ENCODE measurements at regions not wholly inside any gene's neighbourhood (a gene's known extent, or its start where the extent isn't known, plus 50 kb on each side); places are given as distances from the start of the nearest gene placed in this dataset.

DNA sequence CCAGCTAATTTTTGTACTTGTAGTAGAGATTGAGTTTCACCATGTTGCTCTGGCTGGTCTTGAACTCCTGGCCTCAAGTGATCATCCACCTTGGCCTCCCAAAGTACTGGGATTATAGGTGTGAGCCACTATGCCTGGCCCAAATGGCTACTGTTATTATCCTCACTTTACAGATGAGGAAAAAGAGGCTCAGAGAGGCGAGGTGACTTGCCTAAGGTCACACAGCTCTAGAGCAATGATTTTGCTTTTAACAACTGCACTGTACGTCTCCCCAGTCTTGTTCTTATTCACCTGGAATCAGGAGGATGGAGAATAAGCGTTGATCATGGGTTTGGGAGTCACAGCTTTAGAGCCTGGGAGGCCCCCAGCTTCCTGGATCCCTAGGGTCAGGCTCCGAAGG, 69.8 kb upstream of the NCOR2 start:
- H3K4me3 ChIP-seq: no peak overlapping the region
- no peaks in the 10 kb centered on the region for H3K36me3 ChIP-seq
- H3K27ac ChIP-seq: no peak overlapping the region
- DNase-seq (ENCODE audit: low spot score in 2 of 2): no peak
- TF ChIP-seq, protein P1, sequence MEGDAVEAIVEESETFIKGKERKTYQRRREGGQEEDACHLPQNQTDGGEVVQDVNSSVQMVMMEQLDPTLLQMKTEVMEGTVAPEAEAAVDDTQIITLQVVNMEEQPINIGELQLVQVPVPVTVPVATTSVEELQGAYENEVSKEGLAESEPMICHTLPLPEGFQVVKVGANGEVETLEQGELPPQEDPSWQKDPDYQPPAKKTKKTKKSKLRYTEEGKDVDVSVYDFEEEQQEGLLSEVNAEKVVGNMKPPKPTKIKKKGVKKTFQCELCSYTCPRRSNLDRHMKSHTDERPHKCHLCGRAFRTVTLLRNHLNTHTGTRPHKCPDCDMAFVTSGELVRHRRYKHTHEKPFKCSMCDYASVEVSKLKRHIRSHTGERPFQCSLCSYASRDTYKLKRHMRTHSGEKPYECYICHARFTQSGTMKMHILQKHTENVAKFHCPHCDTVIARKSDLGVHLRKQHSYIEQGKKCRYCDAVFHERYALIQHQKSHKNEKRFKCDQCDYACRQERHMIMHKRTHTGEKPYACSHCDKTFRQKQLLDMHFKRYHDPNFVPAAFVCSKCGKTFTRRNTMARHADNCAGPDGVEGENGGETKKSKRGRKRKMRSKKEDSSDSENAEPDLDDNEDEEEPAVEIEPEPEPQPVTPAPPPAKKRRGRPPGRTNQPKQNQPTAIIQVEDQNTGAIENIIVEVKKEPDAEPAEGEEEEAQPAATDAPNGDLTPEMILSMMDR (IDR thresholded peaks at IDR 0.05): no peak
- no peaks in the 10 kb centered on the region for H3K9me3 ChIP-seq
- H3K4me1 ChIP-seq: peaks cover 9 to 19% of the 10 kb centered on the region in 2 donors
- intact Hi-C loops (cut with DNase I): no loop called here
- H3K27me3 ChIP-seq: no peaks in the 10 kb centered on the region

DNA sequence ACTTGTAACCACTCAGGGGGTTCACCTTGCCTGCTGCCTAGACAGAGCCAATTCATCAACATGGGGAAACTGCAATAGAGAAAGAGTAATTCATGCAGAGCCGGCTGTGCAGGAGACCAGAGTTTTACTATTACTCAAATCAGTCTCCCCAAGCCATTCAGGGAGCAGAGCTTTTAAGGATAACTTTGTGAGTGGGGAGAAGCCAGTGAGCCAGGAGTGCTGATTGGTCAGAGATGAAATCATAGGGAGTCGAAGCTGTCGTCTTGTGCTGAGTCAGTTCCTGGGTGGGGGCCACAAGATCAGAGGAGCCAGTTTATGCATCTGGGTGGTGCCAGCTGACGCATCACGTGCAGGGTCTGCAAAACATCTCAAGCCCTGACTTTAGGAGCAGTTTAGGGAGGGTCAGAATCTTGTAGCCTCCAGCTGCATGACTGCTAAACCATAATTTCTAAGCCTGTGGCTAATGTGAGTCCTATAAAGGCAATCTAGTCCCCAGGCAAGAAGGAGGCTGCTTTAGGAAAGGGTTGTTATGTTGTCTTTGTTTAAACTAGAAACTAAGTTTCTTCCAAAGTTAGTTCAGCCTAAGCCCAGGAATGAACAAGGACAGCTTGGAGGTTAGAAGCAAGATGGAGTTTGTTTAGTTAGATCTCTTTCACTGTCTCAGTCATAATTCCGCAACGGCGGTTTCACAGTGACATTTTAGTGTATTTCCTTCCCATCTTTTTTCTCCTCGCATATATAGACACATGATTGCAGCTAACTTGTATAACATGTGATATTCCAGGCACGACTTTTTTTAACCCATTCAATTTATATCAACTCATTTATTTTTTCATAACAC, 68.9 kb upstream of the NCOR2 start:
- Histone ChIP-seq H3K27ac (no peak overlapping the region), H3K36me3 (no peaks in the 10 kb centered on the region), H3K27me3 (no peaks in the 10 kb centered on the region), H3K4me1 (peaks cover 9 to 19% of the 10 kb centered on the region in 2 donors), H3K4me3 (no peak overlapping the region), H3K9me3 (no peaks in the 10 kb centered on the region)
- intact Hi-C loops (cut with DNase I): no loop called here
- DNase-seq (ENCODE audit: low spot score in 2 of 2): no peak
- TF ChIP-seq, protein P1 (IDR thresholded peaks at IDR 0.05): no peak

DNA sequence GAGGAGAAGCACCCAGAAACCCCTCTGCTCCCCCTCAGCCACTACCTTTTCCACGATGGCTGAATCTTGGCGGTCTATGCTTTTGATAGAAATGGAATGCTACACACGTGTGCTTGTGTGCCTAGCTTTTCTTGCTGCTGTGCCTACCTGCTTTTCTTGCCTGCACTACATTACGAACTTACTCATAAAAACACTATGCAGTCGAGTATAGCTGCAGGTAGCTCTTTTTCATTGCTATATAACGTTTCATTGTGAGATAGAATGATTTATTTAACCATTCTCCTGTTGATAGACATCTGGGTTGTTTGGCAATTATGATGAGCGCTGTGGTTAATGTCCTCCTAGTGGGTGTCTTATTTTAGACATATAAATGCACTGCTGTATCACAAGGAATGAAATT, 67.9 kb upstream of the NCOR2 start:
- DNase-seq (ENCODE audit: low spot score in 2 of 2): no peak
- intact Hi-C loops (cut with DNase I): no loop called here
- H3K36me3 ChIP-seq: no peaks in the 10 kb centered on the region
- H3K9me3 ChIP-seq: no peaks in the 10 kb centered on the region
- peaks cover 6 to 16% of the 10 kb centered on the region in 2 donors for H3K4me1 ChIP-seq
- H3K27me3 ChIP-seq: no peaks in the 10 kb centered on the region
- no peak overlapping the region for H3K27ac ChIP-seq
- H3K4me3 ChIP-seq: no peak overlapping the region
- TF ChIP-seq, protein P1 (IDR thresholded peaks at IDR 0.05): no peak

DNA sequence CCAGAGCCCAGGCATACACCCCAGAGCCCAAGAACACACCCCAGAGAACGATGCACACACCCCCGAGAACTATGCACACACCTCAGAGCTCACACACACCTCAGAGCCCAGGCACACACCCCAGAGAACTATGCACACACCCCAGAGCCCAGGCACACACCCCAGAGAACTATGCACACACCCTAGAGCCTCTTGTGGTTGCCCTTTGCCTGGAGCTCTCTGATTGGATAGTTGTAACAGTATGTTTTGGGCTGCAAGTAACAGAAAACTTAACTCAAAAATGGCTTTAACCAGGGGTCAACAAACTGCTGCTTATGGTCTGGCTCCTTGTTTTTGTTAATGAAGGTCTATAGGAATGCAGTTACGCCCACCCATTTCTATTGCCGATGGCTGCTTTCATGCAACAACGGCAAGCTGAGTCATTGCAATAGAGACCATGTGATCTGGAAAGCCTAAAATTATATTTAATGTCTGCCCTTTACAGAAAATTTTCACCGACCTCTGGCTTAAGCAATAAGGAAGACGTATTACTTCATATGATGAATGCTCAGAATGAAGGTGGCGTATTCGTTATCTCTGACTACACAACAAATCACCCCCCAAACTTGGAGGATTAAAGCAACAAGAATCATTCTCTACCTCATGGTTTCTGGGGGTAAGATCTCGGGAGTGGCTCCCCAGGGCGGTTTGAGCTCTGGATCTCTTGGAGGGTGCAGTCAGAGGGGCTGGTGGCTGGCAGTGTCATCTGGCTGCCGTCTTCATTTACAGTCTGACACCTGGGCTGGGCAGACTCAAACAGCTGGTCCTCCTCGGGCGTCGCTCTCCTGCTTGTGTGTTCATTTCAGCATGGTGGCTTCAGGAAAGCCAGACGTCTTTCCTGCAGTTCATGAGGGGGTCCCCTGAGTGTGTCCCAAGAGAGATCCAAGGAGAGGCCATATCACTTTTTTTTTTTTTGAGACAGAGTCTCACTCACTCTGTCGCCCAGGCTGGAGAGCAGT, 66.3 kb upstream of the NCOR2 start:
- TF ChIP-seq, protein P1 (IDR thresholded peaks at IDR 0.05): no peak
- Histone ChIP-seq H3K4me1 (peaks cover 0 to 6% of the 10 kb centered on the region in 2 donors), H3K9me3 (no peaks in the 10 kb centered on the region), H3K36me3 (no peaks in the 10 kb centered on the region), H3K27ac (no peak overlapping the region), H3K27me3 (no peaks in the 10 kb centered on the region), H3K4me3 (no peak overlapping the region)
- intact Hi-C loops (cut with DNase I): no loop called here
- no peak for DNase-seq (ENCODE audit: low spot score in 2 of 2)

DNA sequence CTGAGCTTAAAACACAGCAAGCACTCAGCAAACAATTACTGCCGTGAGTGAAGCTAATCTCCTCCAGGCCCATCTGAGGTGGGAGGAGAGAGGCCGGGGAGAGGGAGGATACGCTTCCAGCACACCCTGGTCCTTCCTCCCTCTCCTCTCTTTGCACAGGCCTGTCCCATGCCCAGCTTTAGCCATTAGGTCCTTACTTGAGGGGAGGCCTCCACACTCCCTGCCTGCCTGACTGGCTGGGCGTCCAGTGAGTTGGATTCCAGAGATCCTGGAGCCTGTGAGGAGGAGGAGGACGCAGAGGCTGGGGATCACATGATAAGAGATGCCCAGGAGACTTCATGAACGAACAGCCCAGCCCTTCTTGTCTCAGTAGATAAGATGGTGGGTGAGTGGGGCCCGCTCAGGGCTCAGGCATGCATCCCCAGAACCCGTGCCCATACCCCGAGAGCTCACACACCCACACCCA, 65.1 kb upstream of the NCOR2 start:
- intact Hi-C loops (cut with DNase I): no loop called here
- no peak overlapping the region for H3K4me3 ChIP-seq
- H3K27ac ChIP-seq: no peak overlapping the region
- H3K27me3 ChIP-seq: no peaks in the 10 kb centered on the region
- H3K9me3 ChIP-seq: no peaks in the 10 kb centered on the region
- no peaks in the 10 kb centered on the region for H3K36me3 ChIP-seq
- no peak for DNase-seq (ENCODE audit: low spot score in 2 of 2)
- TF ChIP-seq, protein P1 (IDR thresholded peaks at IDR 0.05): no peak
- peaks cover 0 to 7% of the 10 kb centered on the region in 2 donors for H3K4me1 ChIP-seq
